Gastrocnemius medialis (tissue), 4 donors: ENCODE measurements at regions not wholly inside any gene's neighbourhood (a gene's known extent, or its start where the extent isn't known, plus 50 kb on each side); places are given as distances from the start of the nearest gene placed in this dataset.

ENCODE experiments used
- ATAC-seq, 2 donors: fragments of 150-250 bp; one replicate each; pipeline ENCODE4 v1.9.1; 2016
- DNase-seq, 2 donors: peaks; one replicate each; pipeline ENCODE4 v3.0.0-alpha.2; 2019
- H3K27ac ChIP-seq, 4 donors: fragments of 200-600 bp; sonication (generic); 1 replicate in 1 of 4; 2 replicates in 3 of 4; pipeline ENCODE4 v1.5.1; 2016 to 2018; ENCODE audit warnings: mild to moderate bottlenecking in 2 of 4, moderate library complexity in 1 of 4
- H3K27me3 ChIP-seq, 3 donors: fragments of 200-600 bp; sonication (generic) in 2 of 3; 1 replicate in 1 of 3; 2 replicates in 2 of 3; pipeline versions ENCODE4 v1.5.1 to v1.6.0; 2016 to 2019; ENCODE audit warnings: mild to moderate bottlenecking in 1 of 3, moderate library complexity in 1 of 3
- H3K36me3 ChIP-seq, 2 donors: fragments of 200-600 bp; sonication (generic) in 1 of 2; one replicate each; pipeline ENCODE4 v1.5.1; 2017 to 2018
- H3K4me1 ChIP-seq, 2 donors: fragments of 200-600 bp; sonication (generic) in 1 of 2; one replicate each; pipeline ENCODE4 v1.5.1; 2016 to 2017; ENCODE audit warnings: mild to moderate bottlenecking in 2 of 2
- H3K4me3 ChIP-seq, 4 donors: fragments of 200-600 bp; sonication (generic) in 3 of 4; 1 replicate in 1 of 4; 2 replicates in 3 of 4; pipeline ENCODE4 v1.5.1; 2016 to 2019; ENCODE audit warnings: mild to moderate bottlenecking in 2 of 4
- H3K9me3 ChIP-seq, 3 donors: fragments of 200-600 bp; sonication (generic) in 2 of 3; 1 replicate in 1 of 3; 2 replicates in 2 of 3; pipeline ENCODE4 v1.5.1; 2016 to 2019
- POLR2A ChIP-seq, 2 donors: fragments of 450-650 bp; IDR thresholded peaks; one replicate each; pipeline ENCODE4 v1.6.1; 2017; ENCODE audit warnings: antibody characterized with exemption in 2 of 2, mild to moderate bottlenecking in 2 of 2, moderate library complexity in 2 of 2
- in situ Hi-C, 4 donors: fragments of 200-750 bp; cut with MboI; loops; one replicate each; pipeline versions ENCODE4 v1.15.0 to v1.8.0; 2017; ENCODE audit warnings: low sequenced_read_pairs in 4 of 4
- intact Hi-C: fragments of 100-400 bp; cut with DNase I; formaldehyde crosslinking; loops from one replicate; pipeline ENCODE4 v1.15.1; 2023; ENCODE audit warnings: low total_unique reads
- TF ChIP-seq, protein P1 (sequence below), 5 experiments: fragments of 450-650 bp in 3 of 5; fragments of 200-600 bp in 2 of 5; sonication (generic) in 2 of 5; IDR thresholded peaks in 4 of 5; conservative IDR thresholded peaks in 1 of 5; 1 replicate in 4 of 5; 2 replicates in 1 of 5; pipeline ENCODE4 v1.5.1; 2016 to 2019; ENCODE audit warnings: antibody characterized with exemption in 5 of 5, mild to moderate bottlenecking in 3 of 5, moderate library complexity in 3 of 5

DNA sequence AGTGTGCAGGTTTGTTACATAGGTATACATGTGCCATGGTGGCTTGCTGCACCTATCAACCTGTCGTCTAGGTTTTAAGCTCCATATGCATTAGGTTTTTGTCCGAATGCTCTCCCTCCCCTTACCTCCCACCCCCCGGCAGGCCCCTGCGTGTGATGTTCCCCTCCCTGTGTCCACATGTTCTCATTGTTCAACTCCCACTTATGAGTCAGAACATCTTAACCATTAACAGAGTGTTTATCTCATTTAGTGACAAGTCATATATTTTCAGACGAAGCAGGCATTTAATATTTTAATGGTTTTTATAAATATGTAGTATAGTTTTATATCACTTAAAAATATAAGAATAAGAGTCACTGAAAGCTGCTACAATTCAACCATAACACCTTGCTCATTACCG, 780.5 kb upstream of the ARGLU1 start:
- DNase-seq (no peak), ATAC-seq (no peak)
- Histone ChIP-seq H3K36me3 (no peaks in the 10 kb centered on the region), H3K27me3 (no peaks in the 10 kb centered on the region), H3K27ac (no peak overlapping the region), H3K4me1 (no peaks in the 10 kb centered on the region), H3K9me3 (no peaks in the 10 kb centered on the region), H3K4me3 (no peak overlapping the region)
- in situ Hi-C loops: no loop called here
- no peak for TF ChIP-seq POLR2A (IDR thresholded peaks at IDR 0.05)
- TF ChIP-seq, protein P1, sequence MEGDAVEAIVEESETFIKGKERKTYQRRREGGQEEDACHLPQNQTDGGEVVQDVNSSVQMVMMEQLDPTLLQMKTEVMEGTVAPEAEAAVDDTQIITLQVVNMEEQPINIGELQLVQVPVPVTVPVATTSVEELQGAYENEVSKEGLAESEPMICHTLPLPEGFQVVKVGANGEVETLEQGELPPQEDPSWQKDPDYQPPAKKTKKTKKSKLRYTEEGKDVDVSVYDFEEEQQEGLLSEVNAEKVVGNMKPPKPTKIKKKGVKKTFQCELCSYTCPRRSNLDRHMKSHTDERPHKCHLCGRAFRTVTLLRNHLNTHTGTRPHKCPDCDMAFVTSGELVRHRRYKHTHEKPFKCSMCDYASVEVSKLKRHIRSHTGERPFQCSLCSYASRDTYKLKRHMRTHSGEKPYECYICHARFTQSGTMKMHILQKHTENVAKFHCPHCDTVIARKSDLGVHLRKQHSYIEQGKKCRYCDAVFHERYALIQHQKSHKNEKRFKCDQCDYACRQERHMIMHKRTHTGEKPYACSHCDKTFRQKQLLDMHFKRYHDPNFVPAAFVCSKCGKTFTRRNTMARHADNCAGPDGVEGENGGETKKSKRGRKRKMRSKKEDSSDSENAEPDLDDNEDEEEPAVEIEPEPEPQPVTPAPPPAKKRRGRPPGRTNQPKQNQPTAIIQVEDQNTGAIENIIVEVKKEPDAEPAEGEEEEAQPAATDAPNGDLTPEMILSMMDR (IDR thresholded peaks at IDR 0.05 in 4 of 5, conservative IDR thresholded peaks at IDR 0.05 in 1 of 5): no peak
- intact Hi-C loops: no loop called here

DNA sequence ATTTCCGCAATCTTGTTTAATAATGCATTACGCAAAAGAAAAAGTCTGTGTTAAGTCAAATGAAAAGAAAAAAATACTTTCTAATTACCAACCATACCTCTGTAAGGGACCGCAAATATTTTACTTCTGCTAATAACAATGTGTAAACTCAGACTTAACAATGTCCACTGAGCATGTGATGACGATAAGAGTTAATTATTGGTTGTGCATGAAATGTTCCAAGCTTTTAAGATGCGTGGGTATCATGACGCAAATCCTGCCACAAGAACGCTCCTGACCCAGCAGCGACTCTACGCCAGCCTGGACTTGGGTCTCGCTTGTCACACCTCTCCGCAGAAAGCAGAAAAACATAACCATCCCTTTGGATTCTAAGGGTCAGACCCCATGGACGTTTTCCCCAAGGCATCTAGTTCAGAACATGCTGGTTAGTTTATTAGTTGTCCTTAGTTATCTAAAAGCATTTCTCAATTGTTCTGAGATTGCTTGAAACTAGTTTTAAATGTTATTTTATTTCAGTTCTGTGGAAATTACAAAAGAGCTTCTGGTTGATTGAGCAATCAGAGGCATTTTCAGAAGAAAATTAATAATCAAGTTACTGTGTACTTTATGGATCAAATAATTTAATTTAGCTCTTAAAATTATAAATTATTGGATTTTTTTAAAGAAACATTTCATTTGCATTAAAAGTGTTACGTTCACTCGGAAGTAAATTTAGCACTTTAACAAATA, 779.9 kb upstream of the ARGLU1 start:
- TF ChIP-seq, protein P1 (IDR thresholded peaks at IDR 0.05 in 4 of 5, conservative IDR thresholded peaks at IDR 0.05 in 1 of 5): no peak
- no peak for TF ChIP-seq POLR2A (IDR thresholded peaks at IDR 0.05)
- Histone ChIP-seq H3K9me3 (no peaks in the 10 kb centered on the region), H3K27me3 (no peaks in the 10 kb centered on the region), H3K27ac (no peak overlapping the region), H3K4me1 (no peaks in the 10 kb centered on the region), H3K36me3 (no peaks in the 10 kb centered on the region), H3K4me3 (no peak overlapping the region)
- ATAC-seq (no peak), DNase-seq (no peak)
- intact Hi-C loops (no loop called here), in situ Hi-C loops (no loop called here)

DNA sequence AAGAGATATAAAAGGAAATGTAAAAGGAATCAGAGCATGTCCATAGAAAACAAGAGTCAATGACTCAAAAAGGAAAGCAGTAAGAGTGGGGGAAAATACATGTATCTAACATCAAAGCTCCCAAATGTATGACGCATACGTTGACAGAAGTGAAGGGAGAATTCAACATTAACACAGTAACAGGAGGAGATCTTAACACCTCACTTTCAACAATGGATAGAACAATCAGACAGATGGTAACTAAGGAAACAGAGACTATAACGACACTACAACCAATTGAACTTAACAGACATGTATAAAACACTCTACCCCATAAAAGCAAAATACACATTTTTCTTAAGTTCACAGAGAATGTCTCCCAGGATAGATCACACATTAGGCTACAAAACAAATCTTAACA, 774.8 kb upstream of the ARGLU1 start:
- H3K9me3 ChIP-seq: no peaks in the 10 kb centered on the region
- intact Hi-C loops (no loop called here), in situ Hi-C loops (no loop called here)
- DNase-seq (no peak), ATAC-seq (no peak)
- H3K27me3 ChIP-seq: no peaks in the 10 kb centered on the region
- no peaks in the 10 kb centered on the region for H3K4me1 ChIP-seq
- no peak overlapping the region for H3K4me3 ChIP-seq
- H3K27ac ChIP-seq: no peak overlapping the region
- no peaks in the 10 kb centered on the region for H3K36me3 ChIP-seq
- TF ChIP-seq, protein P1 (IDR thresholded peaks at IDR 0.05 in 4 of 5, conservative IDR thresholded peaks at IDR 0.05 in 1 of 5): no peak
- no peak for TF ChIP-seq POLR2A (IDR thresholded peaks at IDR 0.05)

DNA sequence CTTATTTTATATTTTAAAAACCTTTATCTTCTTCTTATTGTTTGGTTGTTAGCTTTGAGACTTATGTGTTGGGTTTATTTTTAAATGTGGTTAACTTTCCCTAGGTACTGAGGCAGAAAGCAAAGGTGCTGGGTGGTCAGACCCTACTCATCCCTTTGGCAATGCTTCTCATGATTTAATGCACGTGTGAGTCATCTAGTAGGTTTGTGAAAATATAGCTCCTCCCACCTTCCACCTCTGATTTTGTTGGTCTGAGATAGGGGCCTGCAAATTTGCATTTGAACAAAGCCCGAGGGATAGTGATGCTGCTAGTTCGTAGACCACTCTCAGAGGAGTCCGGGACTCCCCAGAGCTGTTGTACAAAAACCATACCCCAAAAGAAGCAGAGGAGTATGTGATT, 771.3 kb upstream of the ARGLU1 start:
- intact Hi-C loops (no loop called here), in situ Hi-C loops (no loop called here)
- no peak for ATAC-seq
- Histone ChIP-seq H3K4me1 (no peaks in the 10 kb centered on the region), H3K27me3 (no peaks in the 10 kb centered on the region), H3K36me3 (no peaks in the 10 kb centered on the region), H3K4me3 (no peak overlapping the region), H3K27ac (no peak overlapping the region), H3K9me3 (no peaks in the 10 kb centered on the region)
- no peak for DNase-seq
- TF ChIP-seq, protein P1 (IDR thresholded peaks at IDR 0.05 in 4 of 5, conservative IDR thresholded peaks at IDR 0.05 in 1 of 5): no peak
- TF ChIP-seq POLR2A (IDR thresholded peaks at IDR 0.05): no peak

DNA sequence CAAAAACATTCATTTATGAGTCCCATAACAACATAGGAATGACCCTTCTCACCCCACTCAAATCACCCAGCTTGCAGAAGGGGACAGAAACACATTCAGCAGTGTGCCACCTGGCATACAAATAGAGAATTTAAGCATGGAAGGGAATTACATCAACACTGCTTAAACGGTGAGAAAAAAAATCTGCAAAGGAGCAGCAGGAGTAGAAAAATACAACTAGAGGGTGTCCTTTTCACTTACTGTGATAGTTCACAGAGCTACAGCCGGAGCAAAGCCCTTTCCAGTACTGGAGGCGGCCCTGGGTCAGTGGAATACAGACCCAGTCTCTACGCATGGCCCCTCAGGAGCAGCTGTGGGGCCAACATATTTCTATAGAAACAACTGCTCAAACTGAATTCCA, 764.3 kb upstream of the ARGLU1 start:
- Histone ChIP-seq H3K4me1 (no peaks in the 10 kb centered on the region), H3K4me3 (no peak overlapping the region), H3K27me3 (no peaks in the 10 kb centered on the region), H3K36me3 (no peaks in the 10 kb centered on the region), H3K27ac (no peak overlapping the region), H3K9me3 (no peaks in the 10 kb centered on the region)
- in situ Hi-C loops (no loop called here), intact Hi-C loops (no loop called here)
- ATAC-seq (no peak), DNase-seq (no peak)
- no peak for TF ChIP-seq POLR2A (IDR thresholded peaks at IDR 0.05)
- TF ChIP-seq, protein P1 (IDR thresholded peaks at IDR 0.05 in 4 of 5, conservative IDR thresholded peaks at IDR 0.05 in 1 of 5): no peak
